NCI-H2196 treated with DMSO at 0.1 percent for 48 hours (cell line): ENCODE measurements at regions not wholly inside any gene's neighbourhood (a gene's known extent, or its start where the extent isn't known, plus 50 kb on each side); places are given as distances from the start of the nearest gene placed in this dataset.

Experiments used
- DNase-seq: peaks from one replicate; lab custom pipeline; 2025; ENCODE audit not compliant: unreplicated experiment; lab: John Stamatoyannopoulos, UW

GRCh38 chr6:170232186-170233002, 58.5 kb downstream of the DLL1 start:
- no peak for DNase-seq

- DNase-seq, result no peak
Measured at GRCh38 chr6:170231293-170232185, 59.3 kb downstream of the DLL1 start.

GRCh38 chr6:170230520-170231292, 60.2 kb downstream of the DLL1 start:
- DNase-seq, result no peak

GRCh38 chr6:170229851-170230519, 60.9 kb downstream of the DLL1 start:
- DNase-seq, result no peak

- DNase-seq, result no peak
Measured at GRCh38 chr6:170229396-170229795, 61.5 kb downstream of the DLL1 start.

- DNase-seq, result no peak
Measured at GRCh38 chr6:170228946-170229310, 62.0 kb downstream of the DLL1 start.

GRCh38 chr6:170227996-170228945, 62.6 kb downstream of the DLL1 start:
- no peak for DNase-seq

GRCh38 chr6:170227521-170227983, 63.3 kb downstream of the DLL1 start:
- DNase-seq, result no peak

GRCh38 chr6:170226647-170227046, 64.2 kb downstream of the DLL1 start:
- no peak for DNase-seq

GRCh38 chr6:170225852-170226417, 64.9 kb downstream of the DLL1 start:
- no peak for DNase-seq

- no peak for DNase-seq
Measured at GRCh38 chr6:170224694-170225660, 65.9 kb downstream of the DLL1 start.

GRCh38 chr6:170223718-170224693, 66.9 kb downstream of the DLL1 start:
- no peak for DNase-seq

GRCh38 chr6:170222498-170223471, 68.1 kb downstream of the DLL1 start:
- peak; percentile 44 for DNase-seq

- no peak for DNase-seq
Measured at GRCh38 chr6:170221753-170222400, 69.0 kb downstream of the DLL1 start.

GRCh38 chr6:170221052-170221752, 69.7 kb downstream of the DLL1 start:
- DNase-seq, result no peak
